HG02623 (cell line): ENCODE measurements at regions not wholly inside any gene's neighbourhood (a gene's known extent, or its start where the extent isn't known, plus 50 kb on each side); places are given as distances from the start of the nearest gene placed in this dataset.

Experiments
- ATAC-seq: cut with Tn5 transposase; IDR thresholded peaks from one replicate; pipeline ENCODE4 v1.9.1; 2021; ENCODE audit warnings: moderate library complexity; ENCODE audit not compliant: unreplicated experiment

DNA sequence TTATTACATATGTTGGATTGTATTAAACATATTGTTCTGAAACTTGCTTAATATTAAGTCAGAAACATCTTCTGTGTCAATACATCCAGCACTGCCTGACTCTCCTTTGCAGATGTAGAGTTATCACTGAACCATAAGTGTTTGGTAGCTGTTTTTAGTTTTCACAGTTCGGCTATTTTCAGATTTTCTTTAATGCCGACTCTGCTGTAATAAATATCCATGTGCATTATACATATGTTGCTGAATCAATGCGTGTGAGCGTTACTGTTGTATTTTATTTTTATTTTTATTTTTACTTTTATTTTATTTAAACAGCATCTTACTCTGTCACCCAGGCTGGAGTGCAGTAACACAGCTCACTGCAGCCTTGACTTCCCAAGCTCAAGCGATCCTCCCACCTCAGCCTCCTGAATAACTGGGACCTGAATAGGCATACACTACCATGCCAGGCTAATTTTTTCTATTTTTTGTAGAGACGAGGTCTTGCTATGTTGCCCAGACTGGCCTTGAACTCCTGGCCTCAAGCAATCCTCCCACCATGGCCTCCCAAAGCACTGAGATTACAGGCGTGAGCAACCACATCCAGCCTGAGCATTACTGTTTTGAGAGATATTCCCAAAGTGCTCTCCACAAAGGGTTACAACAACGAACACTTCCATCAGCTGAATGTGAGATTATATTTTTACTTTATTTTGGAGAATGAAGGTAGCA lies 50.7 kb upstream of the NOCT start:
- no peak for ATAC-seq

GRCh38 chr4:138963412-138963811 lies 52.2 kb upstream of the NOCT start:
- no peak for ATAC-seq

GRCh38 chr4:138961664-138962063 lies 53.9 kb upstream of the NOCT start:
- no peak for ATAC-seq

DNA sequence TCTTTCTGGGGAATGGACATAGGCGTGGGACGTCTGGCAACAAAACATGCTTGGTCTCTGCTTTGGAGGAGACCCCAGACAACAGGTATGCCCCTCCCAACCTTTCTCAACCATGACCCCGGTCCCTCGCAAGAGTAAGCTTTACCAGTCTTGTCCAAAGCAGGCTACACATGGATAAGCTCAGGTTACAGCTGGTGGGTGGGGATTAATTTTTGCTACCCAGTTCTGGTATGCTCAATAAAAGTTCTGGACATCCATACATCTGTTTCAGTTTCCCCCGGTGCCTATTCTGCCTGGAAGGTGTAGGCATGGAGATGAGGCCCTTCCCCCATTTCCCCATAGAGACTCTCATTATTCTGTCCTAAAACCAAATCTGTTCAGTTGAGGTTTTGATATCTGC lies 54.5 kb upstream of the NOCT start:
- no peak for ATAC-seq

- no peak for ATAC-seq
Observed at GRCh38 chr4:138960175-138960710, 55.3 kb upstream of the NOCT start.

- ATAC-seq, result no peak
Observed at GRCh38 chr4:138959097-138959815, 56.3 kb upstream of the NOCT start.

DNA sequence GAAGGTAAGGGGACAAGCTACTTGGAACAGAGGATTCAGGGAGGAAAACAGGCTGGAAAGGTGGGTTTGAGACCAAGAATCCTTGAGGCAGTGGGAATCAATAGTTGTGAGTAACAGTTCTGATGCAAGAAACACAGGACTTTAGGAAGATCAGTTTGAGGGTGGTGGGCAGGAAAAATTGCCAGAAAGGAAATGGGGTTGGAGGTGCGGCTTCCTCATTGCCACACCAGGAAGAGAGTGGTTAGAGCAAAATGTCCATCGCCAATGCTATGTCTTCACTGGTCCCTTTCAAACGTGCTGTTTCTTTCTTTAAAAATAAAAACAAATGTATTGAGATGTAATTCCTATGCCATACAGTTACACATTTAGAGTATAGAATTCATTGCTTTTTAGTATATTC lies 57.1 kb upstream of the NOCT start:
- ATAC-seq, result no peak

- ATAC-seq, result no peak
Observed at GRCh38 chr4:138957302-138957701, 58.3 kb upstream of the NOCT start.

DNA sequence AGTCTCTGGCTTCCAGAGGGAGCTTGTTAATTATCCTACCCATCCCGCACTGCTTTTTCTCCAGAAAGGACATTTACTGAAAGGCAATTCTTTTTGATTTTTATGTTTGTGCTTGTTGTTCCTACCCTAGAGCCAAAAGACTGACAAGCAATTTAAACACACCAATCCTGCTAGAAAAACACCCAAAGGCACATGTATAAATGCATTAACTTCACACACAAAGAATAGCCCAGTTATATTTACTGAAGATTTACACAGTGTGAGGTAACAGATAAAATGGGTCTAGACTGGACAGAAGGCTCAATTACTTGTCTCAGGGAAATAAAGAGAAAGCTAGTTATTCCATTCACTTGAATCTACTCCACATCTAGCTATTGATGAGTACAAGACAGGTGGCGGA lies 61.2 kb upstream of the NOCT start:
- ATAC-seq, result no peak

- no peak for ATAC-seq
Observed at GRCh38 chr4:138953961-138954371, 61.6 kb upstream of the NOCT start.

GRCh38 chr4:138952411-138952810 lies 63.2 kb upstream of the NOCT start:
- ATAC-seq, result no peak

DNA sequence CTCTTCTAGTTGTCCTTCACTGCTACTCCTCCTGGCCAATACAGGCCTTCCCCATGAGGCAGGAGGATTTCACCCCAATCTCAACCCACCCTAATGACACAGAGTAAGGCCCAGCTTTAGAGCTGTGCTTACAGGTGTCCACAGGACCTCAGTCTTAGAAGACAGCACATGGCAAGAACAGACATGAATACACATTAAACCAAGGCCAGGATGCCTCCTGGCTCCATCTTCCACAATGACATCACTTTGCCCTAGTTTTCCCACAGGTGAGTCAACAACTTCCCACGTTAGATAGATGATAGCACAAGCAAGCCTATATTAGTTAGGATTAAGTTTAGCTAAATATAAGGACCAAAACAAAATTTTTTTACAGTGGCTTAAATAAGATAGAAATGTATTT lies 63.8 kb upstream of the NOCT start:
- ATAC-seq, result no peak

- no peak for ATAC-seq
Observed at GRCh38 chr4:138949866-138950265, 65.7 kb upstream of the NOCT start.

- no peak for ATAC-seq
Observed at GRCh38 chr4:138948918-138949317, 66.7 kb upstream of the NOCT start.

- no peak for ATAC-seq
Observed at GRCh38 chr4:138946306-138946705, 69.3 kb upstream of the NOCT start.

DNA sequence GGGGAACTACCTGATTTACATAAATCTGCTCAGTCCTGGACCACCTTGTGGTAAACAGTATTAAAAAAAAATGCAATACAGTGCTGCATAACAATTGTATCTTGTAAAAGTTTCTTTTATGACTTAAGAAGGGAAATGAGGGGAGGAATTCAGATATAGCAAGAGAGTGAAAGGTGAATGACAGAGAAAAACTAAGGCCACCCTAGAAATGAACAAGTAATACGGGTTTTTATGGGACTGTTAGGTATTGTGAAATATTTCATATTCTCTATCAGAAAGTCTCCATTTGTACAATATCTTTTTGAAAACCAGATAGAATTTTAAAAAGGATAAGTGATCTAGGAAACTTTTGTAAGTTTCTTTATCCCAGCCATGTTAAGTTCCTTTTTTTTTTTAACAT lies 69.7 kb upstream of the NOCT start:
- ATAC-seq, result no peak

- ATAC-seq, result no peak
Observed at GRCh38 chr4:138945401-138945800, 70.2 kb upstream of the NOCT start.

DNA sequence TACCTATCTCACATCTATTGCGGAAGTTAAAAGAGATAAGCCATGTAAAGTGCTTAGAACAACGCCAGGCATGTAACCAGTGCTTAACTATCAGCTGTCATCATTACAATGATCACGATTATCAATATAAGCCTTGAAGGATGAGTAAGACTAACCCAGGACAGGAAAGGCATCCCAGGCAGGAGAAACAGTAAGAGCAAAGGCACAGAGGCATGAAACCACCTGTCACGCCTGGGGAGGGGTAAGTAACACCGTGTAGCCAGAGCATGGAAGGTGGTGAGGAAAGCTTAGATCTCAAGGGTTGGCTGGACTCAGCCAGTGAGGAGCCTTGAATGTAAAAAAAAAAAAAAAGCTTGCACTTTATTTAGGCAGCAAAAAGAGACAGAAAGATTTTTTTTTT lies 71.7 kb upstream of the NOCT start:
- no peak for ATAC-seq

- no peak for ATAC-seq
Observed at GRCh38 chr4:138941037-138941436, 74.5 kb upstream of the NOCT start.

GRCh38 chr4:138939960-138940359 lies 75.6 kb upstream of the NOCT start:
- no peak for ATAC-seq

DNA sequence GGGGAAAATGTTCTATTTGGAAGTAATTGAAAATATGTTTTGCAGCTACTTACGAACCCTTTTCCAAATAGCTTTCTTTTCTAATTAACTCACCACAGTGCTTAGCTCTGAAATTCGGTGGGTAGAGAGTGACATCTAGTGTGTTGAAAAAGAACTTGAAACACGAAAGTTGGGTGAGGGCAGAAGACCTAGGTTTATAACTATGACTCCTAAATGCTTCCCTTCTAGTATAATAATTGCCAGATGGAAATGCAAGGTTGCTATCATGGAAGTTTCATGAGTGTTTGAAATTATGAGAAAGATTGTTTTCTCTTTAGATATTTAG lies 77.3 kb upstream of the NOCT start:
- no peak for ATAC-seq

GRCh38 chr4:138935135-138935807 lies 80.3 kb upstream of the NOCT start:
- ATAC-seq, result no peak
